ENCODE measurements at regions not wholly inside any gene's neighbourhood (a gene's known extent, or its start where the extent isn't known, plus 50 kb on each side); places are given as distances from the start of the nearest gene placed in this dataset.
A peak's percentile ranks its signal among the peaks of the same experiment; 100 is the strongest.

DNA sequence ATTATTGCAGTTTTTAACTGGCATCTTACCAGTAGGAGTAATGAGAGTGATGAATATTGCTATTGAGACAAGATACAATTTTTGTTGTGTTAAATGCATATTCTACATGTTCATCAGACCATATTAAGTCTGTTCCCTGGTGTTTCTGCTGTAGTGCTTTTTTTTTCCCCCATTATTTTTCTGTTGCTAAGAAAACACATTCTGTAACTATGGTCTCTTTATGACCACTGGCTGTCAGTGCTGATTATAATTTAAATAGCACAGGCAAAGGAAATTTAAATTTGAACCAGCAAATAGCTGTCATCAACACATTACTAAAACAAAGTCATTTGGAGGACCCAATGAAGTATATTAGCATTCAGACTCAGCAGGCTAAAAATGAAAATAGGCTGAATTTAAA, 98.3 kb upstream of the ANKRD50 start:
- DNase-seq (ENCODE audit: low read depth): no peak

- no peak for DNase-seq (ENCODE audit: low read depth)
Observed at GRCh38 chr4:124807421-124807820, 94.9 kb upstream of the ANKRD50 start.

- peak; percentile 15 for DNase-seq (ENCODE audit: low read depth)
Observed at GRCh38 chr4:124806403-124806802, 93.9 kb upstream of the ANKRD50 start.

GRCh38 chr4:124804584-124804983, 92.1 kb upstream of the ANKRD50 start:
- DNase-seq (ENCODE audit: low read depth): no peak

DNA sequence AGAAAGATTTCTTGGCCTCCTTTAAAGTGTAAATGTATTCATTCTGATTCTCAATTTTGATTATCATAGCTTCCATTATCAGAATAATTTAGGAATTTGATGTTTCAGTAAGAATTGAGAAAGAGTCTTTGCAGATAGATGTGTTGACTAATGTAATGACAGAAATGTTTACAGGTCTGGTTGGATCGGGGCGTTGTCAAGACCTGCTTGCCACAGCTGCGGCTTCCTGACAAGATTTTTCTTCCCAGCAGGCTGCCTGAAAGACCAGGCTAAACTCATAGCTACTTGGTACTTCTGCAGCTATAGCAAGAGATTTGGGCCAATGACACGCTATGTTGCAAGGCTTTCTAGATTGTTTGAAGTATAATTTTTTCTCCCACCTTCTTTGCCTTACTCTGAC, 91.5 kb upstream of the ANKRD50 start:
- no peak for DNase-seq (ENCODE audit: low read depth)

- peak; percentile 9 for DNase-seq (ENCODE audit: low read depth)
Observed at GRCh38 chr4:124803641-124804040, 91.1 kb upstream of the ANKRD50 start.

- DNase-seq (ENCODE audit: low read depth): no peak
Observed at GRCh38 chr4:124803026-124803425, 90.5 kb upstream of the ANKRD50 start.

DNA sequence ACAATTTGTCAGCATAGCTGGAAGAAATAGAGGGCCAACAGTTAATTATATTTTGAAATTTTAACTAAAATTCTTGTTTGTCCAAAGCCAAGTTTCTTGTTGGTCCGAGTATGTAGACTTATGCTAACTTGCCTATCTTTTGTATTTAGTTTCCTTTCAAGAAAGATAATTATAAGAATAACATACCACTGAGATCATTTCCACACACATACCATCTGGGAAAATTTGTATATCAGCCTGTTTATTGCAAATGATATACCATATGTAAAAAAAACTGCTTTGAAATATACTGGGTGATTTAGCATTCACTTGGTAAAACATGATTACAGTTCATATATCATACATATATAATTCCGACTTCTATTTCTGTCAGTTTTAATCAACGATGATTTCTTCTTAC, 84.7 kb upstream of the ANKRD50 start:
- no peak for DNase-seq (ENCODE audit: low read depth)

GRCh38 chr4:124790471-124790870, 77.9 kb upstream of the ANKRD50 start:
- no peak for DNase-seq (ENCODE audit: low read depth)

- no peak for DNase-seq (ENCODE audit: low read depth)
Observed at GRCh38 chr4:124786634-124787033, 74.1 kb upstream of the ANKRD50 start.

- DNase-seq (ENCODE audit: low read depth): no peak
Observed at GRCh38 chr4:124785645-124786044, 73.1 kb upstream of the ANKRD50 start.

- no peak for DNase-seq (ENCODE audit: low read depth)
Observed at GRCh38 chr4:124783847-124784246, 71.3 kb upstream of the ANKRD50 start.

GRCh38 chr4:124777007-124777406, 64.5 kb upstream of the ANKRD50 start:
- DNase-seq (ENCODE audit: low read depth): no peak

- no peak for DNase-seq (ENCODE audit: low read depth)
Observed at GRCh38 chr4:124768596-124769365, 56.2 kb upstream of the ANKRD50 start.

GRCh38 chr4:124762956-124763355, 50.4 kb upstream of the ANKRD50 start:
- no peak for DNase-seq (ENCODE audit: low read depth)

Data from Daoy (cell line).